Activated CD4-positive, alpha-beta T cell treated with anti-CD3 and anti-CD28 coated beads, Interleukin-2, amount 50 U/mL, for 24 hours (primary cell): ENCODE measurements at regions not wholly inside any gene's neighbourhood (a gene's known extent, or its start where the extent isn't known, plus 50 kb on each side); places are given as distances from the start of the nearest gene placed in this dataset.
"Not testable (repeated sequence)": the region's sequence is repeated elsewhere in the genome, so short reads cannot be mapped to it uniquely, and the experiment has no call there.

ENCODE experiments used
- DNase-seq, 2 donors: peaks; one replicate each; pipeline ENCODE4 v3.0.0-alpha.2; 2020; ENCODE audit warnings: low read depth in 1 of 2, low spot score in 1 of 2

DNA sequence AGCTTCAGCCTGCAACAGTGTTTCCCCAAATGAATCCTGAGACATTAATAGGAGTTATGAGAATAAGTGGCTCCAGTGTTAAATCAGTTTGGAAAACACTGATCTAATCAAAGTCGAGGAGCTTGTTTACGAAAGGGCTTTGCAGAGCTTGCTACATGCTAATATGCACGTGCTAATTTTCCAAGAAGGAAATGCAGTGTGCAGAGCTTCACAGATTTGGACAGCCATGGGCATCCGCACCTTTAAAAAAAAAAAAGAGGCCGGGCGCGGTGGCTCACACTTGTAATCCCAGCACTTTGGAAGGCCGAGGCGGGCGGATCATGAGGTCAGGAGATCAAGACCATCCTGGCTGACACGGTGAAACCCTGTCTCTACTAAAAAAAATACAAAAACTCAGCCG lies 79.7 kb upstream of the LMO2 start:
- DNase-seq, result not testable (repeated sequence)

DNA sequence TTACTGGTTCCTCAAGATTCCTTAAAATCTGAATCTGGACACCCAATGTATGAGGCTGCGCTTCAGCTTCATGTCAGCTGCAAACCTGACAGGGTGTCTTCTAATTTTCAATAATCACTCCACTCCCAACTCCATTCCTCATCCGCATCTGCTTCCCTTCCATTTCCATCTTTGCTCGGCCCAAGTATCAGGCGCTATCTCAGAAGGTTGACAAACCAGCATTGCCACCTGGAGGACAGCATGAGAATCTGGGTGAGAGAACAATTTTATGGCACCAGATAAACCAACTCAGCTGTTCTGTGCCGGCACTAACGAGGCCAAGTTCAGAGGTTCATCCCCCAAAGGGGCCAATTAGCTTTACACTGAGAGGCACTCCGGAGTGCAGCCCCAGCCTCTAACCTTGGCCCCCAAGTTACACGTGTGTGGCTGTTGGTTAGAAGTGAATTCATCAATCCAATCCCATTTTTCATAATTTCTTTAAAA lies 79.1 kb upstream of the LMO2 start:
- DNase-seq, result peak in 1 of 2 donors; percentile 5

DNA sequence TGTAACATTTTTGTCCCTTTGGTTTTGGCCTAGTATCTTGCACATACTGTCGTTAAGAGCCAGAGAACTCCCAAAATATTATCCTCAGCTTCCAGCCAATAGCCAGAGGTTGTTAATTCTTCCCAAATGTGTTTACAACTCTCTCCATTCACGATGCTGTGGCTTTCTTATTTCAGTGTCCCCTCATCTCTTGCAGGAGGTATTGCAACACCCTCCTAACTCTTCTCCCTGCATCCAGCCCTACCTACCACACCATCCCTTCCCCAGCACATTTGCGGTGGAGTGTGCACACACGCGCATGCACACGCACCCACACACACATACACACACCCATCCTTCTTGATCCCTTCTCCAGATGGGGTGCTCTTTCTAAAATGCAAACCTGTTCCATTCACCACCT lies 75.6 kb upstream of the LMO2 start:
- no peak for DNase-seq

DNA sequence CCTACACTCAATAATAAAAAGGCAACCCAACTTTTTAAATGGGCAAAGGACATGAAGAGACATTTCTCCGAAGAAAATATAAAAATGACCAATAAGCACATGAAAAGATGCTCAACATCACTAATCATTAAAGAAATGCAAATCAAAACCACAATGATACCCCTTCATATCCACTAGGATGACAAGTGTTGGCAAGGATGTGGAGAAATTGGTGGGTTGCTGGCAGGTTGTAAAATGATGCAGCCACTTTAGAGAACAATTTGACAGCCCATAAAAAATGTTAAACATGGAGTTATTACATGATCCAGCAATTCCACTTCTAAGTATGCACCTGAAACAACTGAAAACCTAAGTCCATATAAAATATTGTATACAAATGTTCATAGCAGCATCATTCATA lies 73.2 kb upstream of the LMO2 start:
- no peak for DNase-seq

DNA sequence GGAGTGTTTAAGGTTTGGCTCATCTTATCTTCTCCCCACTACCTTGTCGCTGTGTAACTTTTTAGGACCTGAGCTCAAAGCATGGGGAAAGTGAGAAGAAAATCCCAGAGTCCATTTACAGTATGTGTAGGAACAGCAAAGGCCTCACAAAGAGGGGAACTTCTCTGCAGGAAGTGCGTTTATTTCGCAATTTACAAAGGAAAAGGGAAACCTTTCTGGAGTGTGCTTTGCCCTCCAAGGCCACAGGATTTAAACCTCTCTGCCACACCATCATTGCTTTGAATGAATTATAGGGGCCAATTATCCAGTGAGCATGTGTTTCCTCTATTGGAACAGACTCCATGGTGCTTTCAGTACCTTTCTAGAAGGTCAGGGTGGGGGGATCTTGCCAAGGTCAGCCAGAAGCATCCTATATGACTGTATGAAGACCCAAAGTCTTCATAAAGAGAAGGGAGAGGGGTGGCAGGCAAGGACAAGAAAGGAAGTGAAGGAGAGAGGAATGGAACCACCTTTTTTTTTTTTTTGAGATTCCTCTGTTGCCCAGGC lies 68.1 kb upstream of the LMO2 start:
- DNase-seq, result no peak

DNA sequence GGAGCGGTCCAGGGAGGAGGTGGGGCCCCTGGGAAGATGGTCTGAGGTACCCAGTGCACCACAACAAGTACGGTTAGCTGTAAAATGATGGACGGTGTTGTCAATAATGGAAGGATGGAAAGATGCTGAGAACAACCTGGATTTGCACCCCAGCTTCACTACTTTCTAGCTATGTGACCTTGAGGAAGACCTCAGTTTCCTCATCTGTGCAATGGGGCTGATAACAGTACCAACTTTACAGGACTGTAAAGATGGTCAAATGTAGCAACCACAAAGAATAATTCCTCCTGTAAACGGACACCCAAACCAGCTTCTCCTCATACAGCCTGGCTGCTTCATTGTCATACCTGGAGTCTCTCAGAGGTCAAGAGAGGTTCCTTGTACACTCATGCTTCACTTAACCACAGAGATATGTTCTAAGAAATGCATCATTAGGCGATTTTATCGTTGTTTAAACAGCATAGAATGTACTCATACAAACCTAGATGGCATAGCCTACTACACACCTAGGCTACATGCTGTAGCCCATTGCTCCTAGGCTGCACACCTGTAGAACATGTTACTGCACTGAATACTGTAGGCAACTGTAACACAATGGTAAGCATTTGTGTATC lies 65.5 kb upstream of the LMO2 start:
- DNase-seq, result no peak

DNA sequence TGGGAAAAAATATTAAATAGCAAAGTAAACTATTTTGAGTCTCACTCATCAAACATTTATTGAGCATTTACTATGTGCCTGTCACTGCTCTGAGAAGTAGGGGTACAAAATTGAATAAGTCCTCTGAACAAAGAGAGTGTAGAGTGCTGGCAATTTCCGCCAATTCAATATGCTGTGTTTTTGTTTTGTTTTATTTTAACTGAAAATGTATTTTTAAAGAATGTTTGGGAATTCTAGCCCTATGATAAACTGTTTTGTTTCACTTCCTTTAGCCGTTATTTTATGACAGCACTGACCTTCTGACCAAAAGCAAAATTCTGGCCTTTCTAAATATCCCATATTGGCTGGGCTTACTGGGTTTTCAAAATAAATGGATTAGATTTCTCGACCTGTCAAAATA lies 64.7 kb upstream of the LMO2 start:
- DNase-seq, result no peak

DNA sequence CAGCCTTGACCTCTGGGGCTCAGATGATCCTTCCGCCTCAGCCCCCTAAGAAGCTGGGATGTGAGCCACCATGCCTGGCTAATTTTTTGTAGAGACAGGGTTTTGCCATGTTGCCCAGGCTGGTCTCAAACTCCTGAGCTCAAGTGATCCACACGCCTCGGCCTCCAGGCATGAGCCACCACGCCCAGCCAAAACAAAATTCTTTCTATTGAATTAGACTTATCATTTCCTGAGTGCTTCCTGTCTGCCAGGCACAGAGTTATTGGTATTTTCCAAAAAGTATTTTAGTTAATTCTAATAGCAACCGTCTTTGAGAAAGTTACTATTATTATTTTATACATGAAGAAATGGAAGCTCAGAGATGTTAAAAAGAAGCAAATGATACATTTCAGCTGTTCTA lies 61.4 kb upstream of the LMO2 start:
- no peak for DNase-seq

DNA sequence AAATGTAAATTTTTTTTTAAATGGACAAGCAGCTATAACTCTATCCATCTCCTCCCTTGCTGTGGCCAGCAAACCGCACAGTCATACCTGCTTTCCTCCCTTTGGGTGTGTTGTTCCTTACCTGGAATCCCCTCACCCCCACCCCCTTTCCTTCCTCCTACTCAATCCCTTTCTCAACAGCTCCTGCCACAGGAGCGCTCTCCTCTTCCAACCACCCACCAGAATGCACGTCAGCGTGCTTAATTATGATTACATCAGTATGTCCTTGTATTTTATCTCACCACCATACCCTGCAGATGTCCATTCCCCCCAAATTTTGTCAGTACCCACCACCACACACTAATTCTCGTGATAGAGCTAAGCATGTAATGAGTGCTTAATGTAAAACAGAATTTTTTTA lies 60.9 kb upstream of the LMO2 start:
- DNase-seq, result no peak

DNA sequence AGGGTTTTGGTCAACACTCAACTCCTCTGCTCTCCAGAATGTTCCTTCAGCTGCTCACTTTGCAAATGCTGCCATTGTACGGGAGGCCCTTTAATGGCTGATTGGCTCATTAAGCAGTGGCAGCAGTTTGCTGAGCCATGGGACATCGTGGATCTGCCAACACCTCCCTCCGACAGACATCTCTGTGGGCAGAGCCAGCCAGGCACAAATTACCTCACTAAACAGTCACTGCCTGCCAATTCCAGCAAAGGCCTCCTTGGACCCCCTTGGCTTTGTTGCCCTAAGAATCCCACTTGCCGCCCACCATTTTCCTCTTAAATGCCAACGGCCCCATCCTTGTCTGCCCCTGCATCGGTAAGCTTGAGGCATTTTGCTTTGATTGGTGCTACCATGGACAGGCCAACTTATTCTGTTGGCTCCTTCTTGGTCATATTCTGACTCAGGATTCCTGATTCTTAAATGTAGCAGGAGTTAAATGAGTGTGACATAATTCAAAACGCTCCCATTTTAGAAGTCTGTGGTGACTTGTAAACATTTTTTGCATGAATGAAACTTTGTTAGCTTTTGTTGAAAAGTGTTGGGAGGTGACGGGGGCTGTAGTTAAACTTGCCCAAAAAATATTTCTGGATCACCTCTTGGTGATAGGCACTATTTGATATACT lies 57.5 kb upstream of the LMO2 start:
- no peak for DNase-seq

DNA sequence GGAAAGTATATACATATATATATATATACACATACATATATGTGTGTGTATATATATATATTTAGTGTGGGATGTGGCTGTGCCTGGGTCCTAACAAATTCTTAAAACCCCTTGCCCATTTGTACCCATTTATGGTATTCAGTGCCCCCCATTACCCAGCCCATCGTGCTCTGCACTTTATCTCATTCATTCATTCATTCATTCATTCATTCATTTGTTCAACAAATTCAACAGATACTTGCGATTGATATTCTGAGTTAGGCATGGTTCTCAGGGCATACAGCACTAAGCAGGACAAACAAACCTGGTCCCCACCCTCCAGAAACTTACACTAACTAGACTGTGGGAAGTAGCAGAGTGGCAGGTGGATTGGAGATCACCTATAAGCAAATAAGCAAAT lies 56.6 kb upstream of the LMO2 start:
- no peak for DNase-seq

DNA sequence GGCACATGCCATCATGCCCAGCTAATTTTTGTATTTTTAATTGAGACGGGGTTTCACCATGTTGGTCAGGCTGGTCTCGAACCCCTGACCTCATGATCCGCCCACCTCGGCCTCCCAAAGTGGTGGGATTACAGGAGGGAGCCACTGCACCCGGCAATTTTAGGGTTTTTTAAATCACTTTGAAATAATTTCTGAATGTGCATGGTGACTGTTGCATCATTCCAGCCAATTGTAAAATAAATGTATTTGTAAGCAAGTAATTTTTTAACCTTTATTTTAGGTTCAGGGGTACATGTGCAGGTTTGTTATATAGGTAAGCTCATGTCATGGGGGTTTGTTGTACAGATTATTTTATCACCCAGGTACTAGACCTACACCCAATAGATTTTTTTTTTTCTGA lies 56.0 kb upstream of the LMO2 start:
- DNase-seq, result not testable (repeated sequence)

DNA sequence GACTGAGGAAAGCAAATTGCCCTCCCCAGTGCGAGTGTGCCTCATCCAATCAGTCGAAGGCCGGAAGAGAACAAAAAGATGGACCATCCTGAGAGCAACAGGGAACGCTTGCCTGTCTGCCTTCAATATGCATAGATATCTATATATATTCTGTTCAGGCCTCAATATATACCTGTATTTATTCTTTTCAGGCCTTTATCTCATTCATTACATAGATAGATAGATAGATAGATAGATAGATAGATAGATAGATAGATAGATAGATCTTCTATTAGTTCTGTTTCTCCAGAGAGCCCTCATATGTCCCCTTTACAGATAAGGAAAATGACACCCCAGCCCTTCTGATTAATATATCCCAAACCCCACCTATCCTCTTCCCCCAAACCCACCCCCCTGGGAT lies 55.1 kb upstream of the LMO2 start:
- no peak for DNase-seq

DNA sequence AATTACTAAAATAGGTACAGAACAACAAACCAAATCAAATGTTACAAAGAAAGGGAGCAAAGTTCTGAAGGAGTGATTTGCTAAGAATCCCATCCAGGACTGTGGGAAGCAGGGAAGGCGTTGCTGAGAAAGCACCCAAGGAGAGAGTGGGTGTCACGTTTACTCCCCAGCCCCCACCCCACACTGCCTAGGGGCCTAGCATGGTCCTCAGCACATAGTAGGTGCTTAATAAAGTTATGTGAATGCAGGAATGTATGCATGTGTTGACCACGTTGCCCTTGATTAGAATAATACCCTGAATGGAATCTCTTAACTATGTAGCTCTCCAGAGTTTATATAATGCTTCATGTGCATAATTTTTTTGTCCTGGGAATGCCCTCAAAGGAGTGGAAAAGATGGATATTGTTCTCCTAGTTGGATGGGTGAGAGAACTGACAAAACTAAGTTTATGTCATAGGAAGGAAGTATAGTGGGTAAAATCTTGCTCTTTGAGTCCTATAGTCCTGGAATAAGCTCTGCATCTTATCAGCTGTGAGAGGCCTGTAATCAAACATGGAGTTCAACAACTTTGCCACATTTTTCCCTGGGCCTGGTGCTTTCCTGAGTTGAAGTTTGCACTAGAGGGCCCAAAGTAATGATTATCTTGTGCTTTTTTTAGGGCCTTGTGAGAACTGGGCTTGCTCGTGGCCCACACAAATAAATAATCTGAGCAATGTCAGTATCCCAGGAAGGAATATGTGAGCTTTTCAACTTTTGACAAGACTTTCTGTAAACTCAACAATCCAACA lies 53.8 kb upstream of the LMO2 start:
- no peak for DNase-seq

DNA sequence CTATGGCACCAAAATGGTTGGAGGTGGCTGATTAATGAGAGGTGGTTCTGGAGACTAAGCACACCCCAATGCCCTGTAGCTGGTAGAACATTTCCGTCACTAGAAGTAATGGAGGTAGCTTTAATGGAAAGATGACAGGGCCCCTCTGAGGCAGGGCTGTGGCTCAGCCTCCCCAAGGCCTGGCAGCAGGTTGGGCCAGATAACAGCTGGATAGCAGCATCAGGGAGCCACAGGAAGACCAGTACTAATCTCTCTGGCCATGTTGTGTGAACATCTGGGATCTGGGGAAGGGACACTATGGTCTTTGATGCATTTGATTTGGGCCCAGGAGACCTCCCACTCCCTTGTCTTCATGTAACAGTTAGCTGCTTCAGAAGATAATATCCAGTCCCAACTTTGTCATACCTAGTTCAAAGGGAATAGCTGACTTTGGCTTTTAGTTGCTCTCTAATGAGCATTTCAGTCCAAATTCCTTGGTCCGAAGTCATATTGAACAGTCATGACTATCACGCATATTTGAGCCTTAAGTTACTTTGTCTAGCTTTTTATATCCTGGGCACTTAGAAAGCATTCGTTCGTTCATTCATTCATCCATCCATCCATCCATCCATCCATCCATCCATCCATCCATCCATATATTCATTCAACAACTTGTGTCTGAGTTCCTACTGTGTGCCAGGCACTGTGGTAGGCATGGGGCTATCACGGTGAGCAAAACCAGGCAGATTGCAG lies 53.0 kb upstream of the LMO2 start:
- DNase-seq, result no peak

DNA sequence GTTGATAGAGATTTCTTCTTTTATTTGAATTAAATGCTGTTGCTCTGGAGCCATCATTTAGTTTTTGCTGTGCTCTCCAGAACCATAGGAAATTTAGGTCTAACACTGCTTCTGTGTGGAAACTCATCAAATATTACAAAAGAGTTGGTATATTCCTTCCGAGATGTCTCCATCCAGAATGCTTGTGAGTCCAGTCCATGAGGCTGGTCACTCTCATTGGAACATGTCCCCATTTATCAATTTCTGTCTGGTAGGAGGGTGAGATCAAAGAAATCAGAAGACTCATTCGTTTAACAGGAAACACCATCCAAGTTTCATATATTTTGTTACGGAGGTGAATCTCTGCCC lies 52.4 kb upstream of the LMO2 start:
- no peak for DNase-seq

DNA sequence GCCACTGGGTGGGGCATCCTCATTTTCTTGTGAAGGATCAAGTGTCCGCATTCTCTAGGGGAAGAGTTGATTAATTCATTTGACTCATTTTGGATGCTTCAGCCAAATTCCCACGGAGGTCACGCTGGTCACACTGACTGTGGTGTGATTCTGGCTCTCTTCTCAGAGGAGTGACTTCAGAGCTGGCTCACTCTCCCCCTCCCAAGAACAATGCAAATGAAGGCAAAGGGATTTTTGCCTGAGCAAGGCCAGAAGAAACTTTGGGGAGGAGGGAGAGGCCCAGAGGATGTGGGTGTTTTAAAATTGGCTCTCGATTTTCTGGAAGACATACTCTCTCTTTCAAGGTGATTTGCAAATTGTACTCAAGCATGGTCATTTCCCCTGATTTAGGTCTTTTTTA lies 51.1 kb upstream of the LMO2 start:
- no peak for DNase-seq

DNA sequence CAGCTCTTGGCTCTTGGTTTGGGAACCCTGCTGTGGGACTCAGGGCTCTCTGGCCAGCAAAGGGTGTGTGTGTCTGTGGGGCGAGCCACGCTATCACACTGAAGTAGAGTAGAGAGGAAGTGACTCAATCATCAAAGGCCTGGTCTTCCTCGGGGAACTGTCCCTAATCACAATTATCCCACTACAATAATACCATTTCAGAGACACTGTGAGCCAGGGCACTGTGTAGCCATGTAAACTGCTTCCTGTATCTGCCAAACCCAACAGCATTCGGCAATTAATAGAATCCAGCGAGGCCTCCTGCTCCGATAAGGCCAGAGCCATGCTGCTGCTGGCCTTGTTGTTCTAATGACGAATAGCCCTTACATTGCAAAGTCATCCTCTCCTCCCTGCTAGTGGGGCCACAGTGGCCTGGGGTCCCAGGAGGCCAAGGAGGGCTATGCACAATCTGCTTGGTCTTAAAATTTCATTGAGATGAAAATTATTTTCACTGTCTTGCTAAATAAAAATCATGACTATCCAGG lies 49.8 kb upstream of the LMO2 start:
- DNase-seq, result no peak
